Ishikawa (cell line): ENCODE measurements at regions not wholly inside any gene's neighbourhood (a gene's known extent, or its start where the extent isn't known, plus 50 kb on each side); places are given as distances from the start of the nearest gene placed in this dataset.

Source experiments
- CEBPB ChIP-seq: IDR thresholded peaks from 2 replicates; pipeline ENCODE4 v1.6.1; 2012
- CREB1 ChIP-seq: IDR thresholded peaks from 2 replicates; pipeline ENCODE4 v1.6.1; 2012; ENCODE audit warnings: low read depth
- EGR1 ChIP-seq: IDR thresholded peaks from 2 replicates; pipeline ENCODE4 v1.6.1; 2012
- EP300 ChIP-seq: IDR thresholded peaks from 2 replicates; pipeline ENCODE4 v1.6.1; 2012; ENCODE audit warnings: borderline replicate concordance
- FOXM1 ChIP-seq: IDR thresholded peaks from 2 replicates; pipeline ENCODE4 v1.6.1; 2012; ENCODE audit warnings: low read depth, borderline replicate concordance
- MAX ChIP-seq: IDR thresholded peaks from 2 replicates; pipeline ENCODE4 v1.6.1; 2012
- NFIC ChIP-seq: IDR thresholded peaks from 2 replicates; pipeline ENCODE4 v1.6.1; 2012
- RAD21 ChIP-seq: IDR thresholded peaks from 2 replicates; pipeline ENCODE4 v1.6.1; 2012; ENCODE audit warnings: low read depth
- REST ChIP-seq: IDR thresholded peaks from 2 replicates; pipeline ENCODE4 v1.6.1; 2012; ENCODE audit warnings: low read depth, mild to moderate bottlenecking
- TAF1 ChIP-seq: IDR thresholded peaks from 2 replicates; pipeline ENCODE4 v1.6.1; 2012; ENCODE audit warnings: low read depth, mild to moderate bottlenecking
- TCF12 ChIP-seq: IDR thresholded peaks from 2 replicates; pipeline ENCODE4 v1.6.1; 2012; ENCODE audit warnings: low read depth
- TEAD4 ChIP-seq: IDR thresholded peaks from 2 replicates; pipeline ENCODE4 v1.6.1; 2012
- USF1 ChIP-seq: IDR thresholded peaks from 2 replicates; pipeline ENCODE4 v1.6.1; 2012
- YY1 ChIP-seq: IDR thresholded peaks from 2 replicates; pipeline ENCODE4 v1.6.1; 2012; ENCODE audit warnings: low read depth
- ZBTB7A ChIP-seq: IDR thresholded peaks from 2 replicates; pipeline ENCODE4 v1.6.1; 2012; ENCODE audit warnings: low read depth

GRCh38 chrX:7205037-7205577 is 57.2 kb upstream of the PUDP start:
- TF ChIP-seq MAX (no peak), EGR1 (no peak), USF1 (no peak), FOXM1 (no peak), REST (no peak), RAD21 (no peak), TAF1 (no peak), YY1 (no peak), ZBTB7A (no peak), TEAD4 (no peak), CREB1 (no peak), NFIC (no peak), TCF12 (no peak), EP300 (no peak), CEBPB (no peak)

- TF ChIP-seq YY1 (no peak), NFIC (no peak), USF1 (no peak), TEAD4 (no peak), EGR1 (no peak), ZBTB7A (no peak), REST (no peak), CREB1 (no peak), EP300 (no peak), FOXM1 (no peak), CEBPB (no peak), MAX (no peak), RAD21 (no peak), TAF1 (no peak), TCF12 (no peak)
Measured at GRCh38 chrX:7204619-7205018, 56.7 kb upstream of the PUDP start.

GRCh38 chrX:7202206-7202605 is 54.3 kb upstream of the PUDP start:
- no peak for TF ChIP-seq CREB1
- no peak for TF ChIP-seq TAF1
- TF ChIP-seq EGR1 = no peak
- TF ChIP-seq MAX = no peak
- TF ChIP-seq ZBTB7A = no peak

GRCh38 chrX:7201496-7201895 is 53.5 kb upstream of the PUDP start:
- TF ChIP-seq USF1 = no peak
- TF ChIP-seq EP300 = no peak
- no peak for TF ChIP-seq EGR1
- TF ChIP-seq FOXM1 = no peak
- TF ChIP-seq ZBTB7A = no peak
- no peak for TF ChIP-seq TCF12
- no peak for TF ChIP-seq RAD21
- no peak for TF ChIP-seq CEBPB
- TF ChIP-seq MAX = no peak
- no peak for TF ChIP-seq NFIC
- TF ChIP-seq TAF1 = no peak
- TF ChIP-seq REST = no peak
- TF ChIP-seq YY1 = no peak
- TF ChIP-seq TEAD4 = no peak
- TF ChIP-seq CREB1 = no peak
